Spleen (tissue), 7 donors: ENCODE measurements at regions not wholly inside any gene's neighbourhood (a gene's known extent, or its start where the extent isn't known, plus 50 kb on each side); places are given as distances from the start of the nearest gene placed in this dataset.

Experiments
- POLR2A ChIP-seq, 3 donors: fragments of 450-650 bp; IDR thresholded peaks; one replicate each; pipeline ENCODE4 v1.5.1; 2017; ENCODE audit warnings: antibody characterized with exemption in 3 of 3, mild to moderate bottlenecking in 1 of 3
- POLR2AphosphoS5 ChIP-seq, 3 donors: sonication (generic); formaldehyde crosslinking; IDR thresholded peaks; one replicate each; pipeline ENCODE4 v1.5.1; 2017; ENCODE audit warnings: antibody characterized with exemption in 3 of 3
- TF ChIP-seq, protein P1 (sequence below), 11 experiments: fragments of 200-600 bp in 7 of 11; fragments of 450-650 bp in 4 of 11; sonication (generic) in 4 of 11; IDR thresholded peaks in 8 of 11; conservative IDR thresholded peaks in 3 of 11; 1 replicate in 7 of 11; 2 replicates in 4 of 11; pipeline versions ENCODE4 v1.4.0 to v1.8.0; 2016 to 2021; ENCODE audit warnings: antibody characterized with exemption in 11 of 11, inconsistent platforms in 4 of 11, mild to moderate bottlenecking in 1 of 11
- donor health status: DM: no; HTN: no; CAD: no; lungs with moderate emphysema.
- donor health status: DM: no; HTN: no; CAD: no.
- donor health status: DM: no; HTN: no; CAD: no.

GRCh38 chr9:79134654-79135053, 437.1 kb upstream of the TLE4 start:
- no peak for TF ChIP-seq POLR2AphosphoS5 (IDR thresholded peaks at IDR 0.05)
- TF ChIP-seq, protein P1, sequence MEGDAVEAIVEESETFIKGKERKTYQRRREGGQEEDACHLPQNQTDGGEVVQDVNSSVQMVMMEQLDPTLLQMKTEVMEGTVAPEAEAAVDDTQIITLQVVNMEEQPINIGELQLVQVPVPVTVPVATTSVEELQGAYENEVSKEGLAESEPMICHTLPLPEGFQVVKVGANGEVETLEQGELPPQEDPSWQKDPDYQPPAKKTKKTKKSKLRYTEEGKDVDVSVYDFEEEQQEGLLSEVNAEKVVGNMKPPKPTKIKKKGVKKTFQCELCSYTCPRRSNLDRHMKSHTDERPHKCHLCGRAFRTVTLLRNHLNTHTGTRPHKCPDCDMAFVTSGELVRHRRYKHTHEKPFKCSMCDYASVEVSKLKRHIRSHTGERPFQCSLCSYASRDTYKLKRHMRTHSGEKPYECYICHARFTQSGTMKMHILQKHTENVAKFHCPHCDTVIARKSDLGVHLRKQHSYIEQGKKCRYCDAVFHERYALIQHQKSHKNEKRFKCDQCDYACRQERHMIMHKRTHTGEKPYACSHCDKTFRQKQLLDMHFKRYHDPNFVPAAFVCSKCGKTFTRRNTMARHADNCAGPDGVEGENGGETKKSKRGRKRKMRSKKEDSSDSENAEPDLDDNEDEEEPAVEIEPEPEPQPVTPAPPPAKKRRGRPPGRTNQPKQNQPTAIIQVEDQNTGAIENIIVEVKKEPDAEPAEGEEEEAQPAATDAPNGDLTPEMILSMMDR (IDR thresholded peaks at IDR 0.05 in 8 of 11, conservative IDR thresholded peaks at IDR 0.05 in 3 of 11) = no peak
- TF ChIP-seq POLR2A (IDR thresholded peaks at IDR 0.05) = no peak
